HEK293 (cell line): ENCODE measurements at regions not wholly inside any gene's neighbourhood (a gene's known extent, or its start where the extent isn't known, plus 50 kb on each side); places are given as distances from the start of the nearest gene placed in this dataset.
A peak's percentile ranks its signal among the peaks of the same experiment; 100 is the strongest.

ENCODE experiments used
- CTCF ChIA-PET: fragments of 350-600 bp; formaldehyde crosslinking; extraction: SDS; loops from one replicate; lab custom pipeline; 2021; ENCODE audit warnings: antibody characterized with exemption; lab: Yijun Ruan, JAX
- POLR2A ChIA-PET: fragments of 300-600 bp; formaldehyde crosslinking; extraction: SDS; loops from one replicate; lab custom pipeline; 2020; ENCODE audit warnings: antibody characterized with exemption, inconsistent platforms; lab: Yijun Ruan, JAX
- H3K27ac ChIP-seq: fragments of 200-500 bp; sonication (Bioruptor generic); 2 replicates; pipeline ENCODE4 v1.5.1; 2014; ENCODE audit warnings: low read depth, low read length, control low read depth, inconsistent platforms; ENCODE audit errors: extremely low read depth
- H3K36me3 ChIP-seq, 2 experiments: fragments of 200-500 bp in 1 of 2; sonication (Bioruptor generic) in 1 of 2; 1 replicate in 1 of 2; 2 replicates in 1 of 2; pipeline ENCODE4 v1.5.1; 2014 to 2017; ENCODE audit warnings: inconsistent platforms in 2 of 2, low read length in 2 of 2; ENCODE audit not compliant: control insufficient read depth in 2 of 2, insufficient read depth in 1 of 2
- H3K4me1 ChIP-seq: fragments of 200-500 bp; sonication (Bioruptor generic); 2 replicates; pipeline ENCODE4 v1.5.1; 2014; ENCODE audit warnings: mild to moderate bottlenecking, low read length, inconsistent platforms; ENCODE audit not compliant: control insufficient read depth, insufficient read depth
- H3K4me3 ChIP-seq: 2 replicates; pipeline ENCODE4 v1.5.1; 2011; ENCODE audit warnings: low read depth, mild to moderate bottlenecking, control low read depth, low read length, moderate library complexity
- H3K9me3 ChIP-seq: fragments of 200-500 bp; sonication (Bioruptor generic); 2 replicates; pipeline ENCODE4 v1.5.1; 2014; ENCODE audit warnings: low read depth, low read length, inconsistent platforms; ENCODE audit not compliant: control insufficient read depth, insufficient read depth
- IKZF3 ChIP-seq: fragments of 450-650 bp; IDR thresholded peaks from 2 replicates; pipeline ENCODE4 v1.5.0; 2018; ENCODE audit warnings: missing biosample characterization, mild to moderate bottlenecking, missing genetic modification characterization, moderate library complexity
- KLF16 ChIP-seq: fragments of 450-650 bp; formaldehyde crosslinking; IDR thresholded peaks from 2 replicates; pipeline ENCODE4 v1.5.1; 2017; ENCODE audit warnings: missing biosample characterization, missing genetic modification characterization
- OVOL3 ChIP-seq: fragments of 450-650 bp; formaldehyde crosslinking; IDR thresholded peaks from 2 replicates; pipeline ENCODE4 v1.5.1; 2016; ENCODE audit warnings: missing biosample characterization, missing genetic modification characterization
- SALL2 ChIP-seq: fragments of 450-650 bp; formaldehyde crosslinking; IDR thresholded peaks from 2 replicates; pipeline ENCODE4 v1.5.0; 2017; ENCODE audit warnings: missing biosample characterization, mild to moderate bottlenecking, missing genetic modification characterization, borderline replicate concordance
- ZBTB7A ChIP-seq: fragments of 450-650 bp; formaldehyde crosslinking; IDR thresholded peaks from 2 replicates; pipeline ENCODE4 v1.5.1; 2016; ENCODE audit warnings: low read depth, missing biosample characterization, missing genetic modification characterization
- ZIC2 ChIP-seq: fragments of 450-650 bp; formaldehyde crosslinking; IDR thresholded peaks from 2 replicates; pipeline ENCODE4 v1.5.1; 2016; ENCODE audit warnings: missing biosample characterization, missing genetic modification characterization
- ZNF10 ChIP-seq: fragments of 450-650 bp; formaldehyde crosslinking; IDR thresholded peaks from 2 replicates; pipeline ENCODE4 v1.5.1; 2017; ENCODE audit warnings: missing biosample characterization, missing genetic modification characterization
- ZNF121 ChIP-seq: fragments of 450-650 bp; formaldehyde crosslinking; IDR thresholded peaks from 2 replicates; pipeline ENCODE4 v1.5.1; 2016; ENCODE audit warnings: missing biosample characterization, missing genetic modification characterization
- ZNF174 ChIP-seq: fragments of 450-650 bp; formaldehyde crosslinking; IDR thresholded peaks from 2 replicates; pipeline ENCODE4 v1.5.0; 2017; ENCODE audit warnings: missing biosample characterization, mild to moderate bottlenecking, missing genetic modification characterization
- ZNF175 ChIP-seq: fragments of 450-650 bp; formaldehyde crosslinking; IDR thresholded peaks from 2 replicates; pipeline ENCODE4 v1.5.1; 2016; ENCODE audit warnings: missing biosample characterization, missing genetic modification characterization
- ZNF211 ChIP-seq: fragments of 450-650 bp; formaldehyde crosslinking; IDR thresholded peaks from 2 replicates; pipeline ENCODE4 v1.5.1; 2016; ENCODE audit warnings: low read depth, missing biosample characterization, missing genetic modification characterization
- ZNF248 ChIP-seq: fragments of 450-650 bp; formaldehyde crosslinking; IDR thresholded peaks from 2 replicates; pipeline ENCODE4 v1.5.1; 2017; ENCODE audit warnings: missing biosample characterization, missing genetic modification characterization
- ZNF292 ChIP-seq: fragments of 450-650 bp; formaldehyde crosslinking; IDR thresholded peaks from 2 replicates; pipeline ENCODE4 v1.5.1; 2016; ENCODE audit warnings: low read depth, missing biosample characterization, missing genetic modification characterization, borderline replicate concordance
- ZNF302 ChIP-seq: fragments of 450-650 bp; formaldehyde crosslinking; IDR thresholded peaks from 2 replicates; pipeline ENCODE4 v1.5.1; 2016; ENCODE audit warnings: missing biosample characterization, missing genetic modification characterization, low read depth
- ZNF394 ChIP-seq: fragments of 450-650 bp; formaldehyde crosslinking; IDR thresholded peaks from 2 replicates; pipeline ENCODE4 v1.5.1; 2016; ENCODE audit warnings: missing biosample characterization, missing genetic modification characterization, mild to moderate bottlenecking, moderate library complexity, borderline replicate concordance
- ZNF433 ChIP-seq: fragments of 450-650 bp; formaldehyde crosslinking; IDR thresholded peaks from 2 replicates; pipeline ENCODE4 v1.5.1; 2016; ENCODE audit warnings: missing biosample characterization, missing genetic modification characterization, low read depth
- ZNF776 ChIP-seq: fragments of 450-650 bp; formaldehyde crosslinking; IDR thresholded peaks from 2 replicates; pipeline ENCODE4 v1.5.0; 2017; ENCODE audit warnings: missing biosample characterization, missing genetic modification characterization, borderline replicate concordance
- ZNF777 ChIP-seq: fragments of 450-650 bp; formaldehyde crosslinking; IDR thresholded peaks from 2 replicates; pipeline ENCODE4 v1.5.1; 2017; ENCODE audit warnings: missing biosample characterization, missing genetic modification characterization, borderline replicate concordance
- ZXDB ChIP-seq: fragments of 450-650 bp; formaldehyde crosslinking; IDR thresholded peaks from 2 replicates; pipeline ENCODE4 v1.5.1; 2016; ENCODE audit warnings: missing biosample characterization, missing genetic modification characterization
- TF ChIP-seq, protein P1 (sequence below): IDR thresholded peaks from 2 replicates; pipeline ENCODE4 v1.6.1; 2011; ENCODE audit warnings: mild to moderate bottlenecking, low read depth, low read length, borderline replicate concordance
- TF ChIP-seq, protein P2 (sequence below): fragments of 450-650 bp; formaldehyde crosslinking; IDR thresholded peaks from 2 replicates; pipeline ENCODE4 v1.5.1; 2016; ENCODE audit warnings: missing biosample characterization, missing genetic modification characterization, borderline replicate concordance
- TF ChIP-seq, protein P3 (sequence below): fragments of 450-650 bp; formaldehyde crosslinking; IDR thresholded peaks from 2 replicates; pipeline ENCODE4 v1.5.0; 2017; ENCODE audit warnings: missing biosample characterization, missing genetic modification characterization, borderline replicate concordance

- H3K4me1 ChIP-seq = no peaks in the 10 kb centered on the region
- H3K36me3 ChIP-seq = no peaks in the 10 kb centered on the region
- no peaks in the 10 kb centered on the region for H3K9me3 ChIP-seq
- no peak overlapping the region for H3K27ac ChIP-seq
- CTCF ChIA-PET = no interaction called here
- no peak for TF ChIP-seq ZNF174 (tag by site-specific recombination)
- TF ChIP-seq, protein P1, sequence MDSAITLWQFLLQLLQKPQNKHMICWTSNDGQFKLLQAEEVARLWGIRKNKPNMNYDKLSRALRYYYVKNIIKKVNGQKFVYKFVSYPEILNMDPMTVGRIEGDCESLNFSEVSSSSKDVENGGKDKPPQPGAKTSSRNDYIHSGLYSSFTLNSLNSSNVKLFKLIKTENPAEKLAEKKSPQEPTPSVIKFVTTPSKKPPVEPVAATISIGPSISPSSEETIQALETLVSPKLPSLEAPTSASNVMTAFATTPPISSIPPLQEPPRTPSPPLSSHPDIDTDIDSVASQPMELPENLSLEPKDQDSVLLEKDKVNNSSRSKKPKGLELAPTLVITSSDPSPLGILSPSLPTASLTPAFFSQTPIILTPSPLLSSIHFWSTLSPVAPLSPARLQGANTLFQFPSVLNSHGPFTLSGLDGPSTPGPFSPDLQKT = 0 out of 2 replicates have a peak, but pooled peaks have one; percentile 13
- no peak for TF ChIP-seq ZNF302 (tag by site-specific recombination)
- TF ChIP-seq, all 188 proteins: peak for 1
- no peak overlapping the region for H3K4me3 ChIP-seq
- POLR2A ChIA-PET = no interaction called here
These were observed 2321.0 kb downstream of the PCDH9 start for GRCh38 chr13:64909184-64909583.

DNA sequence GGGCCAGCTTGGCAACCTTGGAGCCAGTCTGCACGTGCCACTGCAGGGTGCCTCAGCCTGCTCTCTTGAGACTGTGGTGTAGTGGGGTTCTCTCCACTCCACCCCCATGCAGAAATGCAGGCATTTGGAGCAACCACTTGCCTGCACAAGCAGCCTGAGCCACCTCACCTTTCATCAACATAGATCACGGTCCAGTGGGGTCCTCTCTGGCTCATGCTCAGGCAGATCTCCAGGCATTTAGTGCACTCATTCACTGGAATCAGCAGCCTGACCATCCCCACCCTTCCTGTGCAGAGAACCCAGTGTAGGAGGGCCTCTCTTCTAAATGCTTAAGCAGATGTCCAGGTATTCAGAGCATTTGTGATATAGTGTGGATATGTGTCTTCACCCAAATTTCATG, 2330.1 kb downstream of the PCDH9 start:
- POLR2A ChIA-PET = no interaction called here
- H3K27ac ChIP-seq = no peak overlapping the region
- no peak overlapping the region for H3K4me3 ChIP-seq
- CTCF ChIA-PET = no interaction called here
- H3K9me3 ChIP-seq = no peaks in the 10 kb centered on the region
- no peaks in the 10 kb centered on the region for H3K36me3 ChIP-seq
- no peaks in the 10 kb centered on the region for H3K4me1 ChIP-seq
- no peak for TF ChIP-seq ZNF433
- TF ChIP-seq IKZF3 = no peak

DNA sequence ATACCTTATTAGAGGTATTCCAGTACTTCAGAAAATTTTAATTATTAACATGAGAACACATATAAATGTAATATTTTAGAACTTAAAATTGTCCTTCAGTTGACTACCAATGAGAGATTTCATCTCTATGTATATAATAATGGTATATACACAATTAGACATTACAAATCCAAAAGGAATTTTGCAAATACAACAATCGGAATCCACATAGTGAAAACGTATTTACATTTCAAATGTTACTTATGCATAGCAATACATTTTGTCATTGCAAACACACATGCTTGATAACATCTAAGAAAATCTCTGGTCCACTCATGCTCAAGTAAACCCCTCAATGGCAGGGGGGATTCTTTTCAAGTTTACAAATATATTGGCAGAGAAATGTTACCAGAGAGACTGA, 2345.2 kb downstream of the PCDH9 start:
- POLR2A ChIA-PET = no interaction called here

GRCh38 chr13:64877176-64877575, 2353.0 kb downstream of the PCDH9 start:
- no peak overlapping the region for H3K4me3 ChIP-seq
- H3K9me3 ChIP-seq = no peaks in the 10 kb centered on the region
- ChIA-PET POLR2A (no interaction called here), CTCF (no interaction called here)
- no peaks in the 10 kb centered on the region for H3K4me1 ChIP-seq
- H3K27ac ChIP-seq = no peak overlapping the region
- no peaks in the 10 kb centered on the region for H3K36me3 ChIP-seq
- TF ChIP-seq, protein P2, sequence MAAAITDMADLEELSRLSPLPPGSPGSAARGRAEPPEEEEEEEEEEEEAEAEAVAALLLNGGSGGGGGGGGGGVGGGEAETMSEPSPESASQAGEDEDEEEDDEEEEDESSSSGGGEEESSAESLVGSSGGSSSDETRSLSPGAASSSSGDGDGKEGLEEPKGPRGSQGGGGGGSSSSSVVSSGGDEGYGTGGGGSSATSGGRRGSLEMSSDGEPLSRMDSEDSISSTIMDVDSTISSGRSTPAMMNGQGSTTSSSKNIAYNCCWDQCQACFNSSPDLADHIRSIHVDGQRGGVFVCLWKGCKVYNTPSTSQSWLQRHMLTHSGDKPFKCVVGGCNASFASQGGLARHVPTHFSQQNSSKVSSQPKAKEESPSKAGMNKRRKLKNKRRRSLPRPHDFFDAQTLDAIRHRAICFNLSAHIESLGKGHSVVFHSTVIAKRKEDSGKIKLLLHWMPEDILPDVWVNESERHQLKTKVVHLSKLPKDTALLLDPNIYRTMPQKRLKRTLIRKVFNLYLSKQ = no peak
- TF ChIP-seq KLF16 (no peak), ZNF777 (tag by site-specific recombination) (no peak), ZNF302 (tag by site-specific recombination) (no peak), ZNF211 (tag by site-specific recombination) (no peak), SALL2 (tag by site-specific recombination) (no peak), ZNF121 (tag by site-specific recombination) (no peak), ZNF248 (tag by site-specific recombination) (no peak), ZNF175 (tag by site-specific recombination) (no peak), ZNF10 (no peak), ZNF292 (no peak), ZNF394 (tag by site-specific recombination) (no peak), ZBTB7A (no peak), OVOL3 (no peak), ZXDB (no peak)
- TF ChIP-seq, protein P3, sequence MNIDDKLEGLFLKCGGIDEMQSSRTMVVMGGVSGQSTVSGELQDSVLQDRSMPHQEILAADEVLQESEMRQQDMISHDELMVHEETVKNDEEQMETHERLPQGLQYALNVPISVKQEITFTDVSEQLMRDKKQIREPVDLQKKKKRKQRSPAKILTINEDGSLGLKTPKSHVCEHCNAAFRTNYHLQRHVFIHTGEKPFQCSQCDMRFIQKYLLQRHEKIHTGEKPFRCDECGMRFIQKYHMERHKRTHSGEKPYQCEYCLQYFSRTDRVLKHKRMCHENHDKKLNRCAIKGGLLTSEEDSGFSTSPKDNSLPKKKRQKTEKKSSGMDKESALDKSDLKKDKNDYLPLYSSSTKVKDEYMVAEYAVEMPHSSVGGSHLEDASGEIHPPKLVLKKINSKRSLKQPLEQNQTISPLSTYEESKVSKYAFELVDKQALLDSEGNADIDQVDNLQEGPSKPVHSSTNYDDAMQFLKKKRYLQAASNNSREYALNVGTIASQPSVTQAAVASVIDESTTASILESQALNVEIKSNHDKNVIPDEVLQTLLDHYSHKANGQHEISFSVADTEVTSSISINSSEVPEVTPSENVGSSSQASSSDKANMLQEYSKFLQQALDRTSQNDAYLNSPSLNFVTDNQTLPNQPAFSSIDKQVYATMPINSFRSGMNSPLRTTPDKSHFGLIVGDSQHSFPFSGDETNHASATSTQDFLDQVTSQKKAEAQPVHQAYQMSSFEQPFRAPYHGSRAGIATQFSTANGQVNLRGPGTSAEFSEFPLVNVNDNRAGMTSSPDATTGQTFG (tag by site-specific recombination) = no peak
- TF ChIP-seq, all 188 proteins: peak for 0

More for the DNA sequence above, 2345.2 kb downstream of the PCDH9 start:
- CTCF ChIA-PET = no interaction called here
- Histone ChIP-seq H3K9me3 (no peaks in the 10 kb centered on the region), H3K27ac (no peak overlapping the region), H3K4me3 (no peak overlapping the region), H3K36me3 (no peaks in the 10 kb centered on the region), H3K4me1 (no peaks in the 10 kb centered on the region)
- TF ChIP-seq ZNF776 (tag by site-specific recombination) (no peak), ZIC2 (tag by site-specific recombination) (no peak)
